Tibial artery (tissue), 4 donors: ENCODE measurements at regions not wholly inside any gene's neighbourhood (a gene's known extent, or its start where the extent isn't known, plus 50 kb on each side); places are given as distances from the start of the nearest gene placed in this dataset.
A peak's percentile ranks its signal among the peaks of the same experiment; 100 is the strongest.

ENCODE experiments used
- DNase-seq, 2 donors: peaks; one replicate each; pipeline ENCODE4 v3.0.0-alpha.2; 2019
- H3K27ac ChIP-seq, 2 donors: fragments of 200-600 bp; sonication (generic) in 1 of 2; 1 replicate in 1 of 2; 2 replicates in 1 of 2; pipeline ENCODE4 v1.5.1; 2018 to 2019; ENCODE audit warnings: mild to moderate bottlenecking in 1 of 2
- H3K27me3 ChIP-seq, 2 donors: fragments of 200-600 bp; sonication (generic) in 1 of 2; one replicate each; pipeline versions ENCODE4 v1.5.1 to v1.6.0; 2016 to 2019
- H3K36me3 ChIP-seq, 3 donors: fragments of 200-600 bp; sonication (generic) in 2 of 3; one replicate each; pipeline ENCODE4 v1.5.1; 2016 to 2019; ENCODE audit warnings: mild to moderate bottlenecking in 2 of 3
- H3K4me1 ChIP-seq, 4 donors: fragments of 200-600 bp; sonication (generic) in 2 of 4; 1 replicate in 3 of 4; 2 replicates in 1 of 4; pipeline ENCODE4 v1.5.1; 2016 to 2019
- H3K4me3 ChIP-seq, 2 donors: fragments of 200-600 bp; sonication (generic) in 1 of 2; 1 replicate in 1 of 2; 2 replicates in 1 of 2; pipeline ENCODE4 v1.5.1; 2018 to 2019; ENCODE audit warnings: mild to moderate bottlenecking in 2 of 2
- H3K9me3 ChIP-seq, 3 donors: fragments of 200-600 bp; sonication (generic) in 1 of 3; one replicate each; pipeline ENCODE4 v1.5.1; 2016 to 2019
- CTCF ChIP-seq, 2 experiments: fragments of 200-600 bp in 1 of 2; fragments of 450-650 bp in 1 of 2; IDR thresholded peaks; one replicate each; pipeline ENCODE4 v1.5.1; 2017 to 2019; ENCODE audit warnings: antibody characterized with exemption in 2 of 2, mild to moderate bottlenecking in 1 of 2, moderate library complexity in 1 of 2
- intact Hi-C: fragments of 100-400 bp; cut with DNase I; formaldehyde crosslinking; loops from one replicate; pipeline ENCODE4 v1.15.0; 2023; ENCODE audit warnings: low total_unique reads

GRCh38 chr2:217409949-217410680 is 550.3 kb upstream of the TNP1 start:
- no peak for TF ChIP-seq CTCF (IDR thresholded peaks at IDR 0.05)
- H3K4me3 ChIP-seq: no peak overlapping the region
- no peaks in the 10 kb centered on the region for H3K36me3 ChIP-seq
- peak overlapping the region in 1 of 2 donors; percentile 47 for H3K27ac ChIP-seq
- H3K4me1 ChIP-seq: peaks cover 0 to 48% (median 24%) of the 10 kb centered on the region in 4 donors
- intact Hi-C loops: no loop called here
- no peaks in the 10 kb centered on the region for H3K9me3 ChIP-seq
- no peaks in the 10 kb centered on the region for H3K27me3 ChIP-seq
- no peak for DNase-seq

- TF ChIP-seq CTCF (IDR thresholded peaks at IDR 0.05): no peak
- DNase-seq: no peak
- Histone ChIP-seq H3K9me3 (no peaks in the 10 kb centered on the region), H3K4me1 (peaks cover 0 to 43% (median 29%) of the 10 kb centered on the region in 4 donors), H3K27ac (no peak overlapping the region), H3K27me3 (no peaks in the 10 kb centered on the region), H3K36me3 (no peaks in the 10 kb centered on the region), H3K4me3 (no peak overlapping the region)
- intact Hi-C loops: no loop called here
Observed at GRCh38 chr2:217407362-217407761, 547.5 kb upstream of the TNP1 start.

- Histone ChIP-seq H3K9me3 (no peaks in the 10 kb centered on the region), H3K27me3 (no peaks in the 10 kb centered on the region), H3K4me1 (peaks cover 0 to 24% (median 13%) of the 10 kb centered on the region in 4 donors), H3K4me3 (no peak overlapping the region), H3K27ac (peak overlapping the region in 1 of 2 donors; percentile 51), H3K36me3 (no peaks in the 10 kb centered on the region)
- DNase-seq: no peak
- intact Hi-C loops: no loop called here
- no peak for TF ChIP-seq CTCF (IDR thresholded peaks at IDR 0.05)
Observed at GRCh38 chr2:217404236-217404760, 544.4 kb upstream of the TNP1 start.

- peak overlapping the region; percentile 44 to 51 for H3K27ac ChIP-seq
- H3K4me3 ChIP-seq: no peak overlapping the region
- intact Hi-C loops: no loop called here
- TF ChIP-seq CTCF (IDR thresholded peaks at IDR 0.05): no peak
- H3K9me3 ChIP-seq: no peaks in the 10 kb centered on the region
- H3K4me1 ChIP-seq: peaks cover 0 to 31% (median 13%) of the 10 kb centered on the region in 4 donors
- no peaks in the 10 kb centered on the region for H3K27me3 ChIP-seq
- H3K36me3 ChIP-seq: no peaks in the 10 kb centered on the region
- peak in 1 of 2 donors; percentile 73 for DNase-seq
Observed at GRCh38 chr2:217402761-217403383, 543.0 kb upstream of the TNP1 start.

GRCh38 chr2:217402144-217402543 is 542.3 kb upstream of the TNP1 start:
- Histone ChIP-seq H3K4me3 (no peak overlapping the region), H3K27me3 (no peaks in the 10 kb centered on the region), H3K9me3 (no peaks in the 10 kb centered on the region), H3K4me1 (peaks cover 0 to 37% (median 18%) of the 10 kb centered on the region in 4 donors), H3K36me3 (no peaks in the 10 kb centered on the region), H3K27ac (peak overlapping the region; percentile 34 to 51)
- intact Hi-C loops: no loop called here
- TF ChIP-seq CTCF (IDR thresholded peaks at IDR 0.05): no peak
- no peak for DNase-seq
